K562 (cell line): ENCODE measurements at regions not wholly inside any gene's neighbourhood (a gene's known extent, or its start where the extent isn't known, plus 50 kb on each side); places are given as distances from the start of the nearest gene placed in this dataset.

Experiments
- ATAC-seq: fragments of 200-7000 bp; cut with Tn5 transposase; 3 replicates; pipeline ENCODE4 v1.9.1; 2020; ENCODE audit warnings: moderate library complexity
- BruUV-seq: library from RNA; stranded (reverse); fragments of 400-500 nt; replicated peaks from 2 replicates; lab custom pipeline; 2021; lab: Mats Ljungman, UMichigan
- CTCF ChIA-PET: fragments of 300-600 bp; formaldehyde crosslinking; extraction: SDS; loops from one replicate; lab custom pipeline; 2021; ENCODE audit warnings: low intra/inter-chr PET ratio; lab: Yijun Ruan, JAX
- POLR2A ChIA-PET: fragments of 300-600, 350-650 bp; sonication (Branson Sonifier 250); formaldehyde crosslinking; extraction: SDS; loops from one replicate; lab custom pipeline; 2021; ENCODE audit warnings: antibody characterized with exemption, inconsistent platforms; lab: Yijun Ruan, JAX
- DNase-seq, 4 experiments: peaks; one replicate each; pipeline versions ENCODE4 v3.0.0 to v3.0.0-alpha.2; 2011 to 2018; ENCODE audit warnings: low spot score in 3 of 4, mixed read lengths in 3 of 4; ENCODE audit errors: extremely low read depth in 1 of 4
- FAIRE-seq: peaks from 2 replicates; lab custom pipeline; 2011; peaks lifted over from hg19 to GRCh38; lab: Jason Lieb, UNC
- H2AFZ ChIP-seq: 2 replicates; pipeline ENCODE4 v1.6.0; 2011; ENCODE audit warnings: low read depth, low read length, control low read depth, inconsistent platforms
- H3K27ac ChIP-seq: fragments of 200-600 bp; 3 replicates; pipeline ENCODE4 v1.8.0; 2011; ENCODE audit warnings: low read depth, mild to moderate bottlenecking, control low read depth, inconsistent platforms, low read length, moderate library complexity, mixed read lengths; ENCODE audit errors: extremely low read depth
- H3K27me3 ChIP-seq, 2 experiments: fragments of 300-600 bp in 1 of 2; 2 replicates in 1 of 2; 3 replicates in 1 of 2; pipeline versions ENCODE4 v1.6.0 to v1.8.0; 2011; ENCODE audit warnings: inconsistent platforms in 2 of 2, low read length in 2 of 2, mild to moderate bottlenecking in 1 of 2, mixed read lengths in 1 of 2, moderate library complexity in 1 of 2; ENCODE audit not compliant: control insufficient read depth in 2 of 2, insufficient read depth in 2 of 2
- H3K36me3 ChIP-seq: fragments of 300-600 bp; 3 replicates; pipeline ENCODE4 v1.8.0; 2011; ENCODE audit warnings: mild to moderate bottlenecking, low read length, inconsistent platforms; ENCODE audit not compliant: control insufficient read depth, insufficient read depth
- H3K4me1 ChIP-seq, 2 experiments: fragments of 200-600 bp in 1 of 2; replicated peaks in 1 of 2; 2 replicates in 1 of 2; 3 replicates in 1 of 2; pipeline versions ENCODE4 v1.5.1 to v1.8.0; 2011; ENCODE audit warnings: inconsistent platforms in 2 of 2, low read length in 2 of 2, mild to moderate bottlenecking in 1 of 2, mixed read lengths in 1 of 2, moderate library complexity in 1 of 2; ENCODE audit not compliant: control insufficient read depth in 2 of 2, insufficient read depth in 2 of 2
- H3K4me2 ChIP-seq: 2 replicates; pipeline ENCODE4 v1.6.1; 2011; ENCODE audit warnings: low read length, control low read depth, inconsistent platforms, mixed read lengths; ENCODE audit not compliant: insufficient read depth
- H3K4me3 ChIP-seq: fragments of 200-600 bp; sonication (generic), shearing (Covaris generic); 2 replicates; pipeline ENCODE4 v1.5.1; 2016; ENCODE audit warnings: control low read depth, inconsistent platforms
- H3K79me2 ChIP-seq: fragments of 200-600 bp; 3 replicates; pipeline ENCODE4 v1.8.0; 2011; ENCODE audit warnings: low read length, inconsistent platforms; ENCODE audit not compliant: control insufficient read depth, insufficient read depth
- H3K9ac ChIP-seq, 2 experiments: 2 replicates each; pipeline versions ENCODE4 v1.6.0 to v1.6.1; 2011; ENCODE audit warnings: low read depth in 2 of 2, low read length in 2 of 2, control low read depth in 1 of 2, inconsistent platforms in 1 of 2, mild to moderate bottlenecking in 1 of 2, mixed read lengths in 1 of 2; ENCODE audit not compliant: insufficient read depth in 1 of 2
- H3K9me1 ChIP-seq: one replicate; pipeline ENCODE4 v1.6.0; 2011; ENCODE audit warnings: inconsistent platforms, mild to moderate bottlenecking, low read length, moderate library complexity; ENCODE audit not compliant: control insufficient read depth, insufficient read depth
- H3K9me3 ChIP-seq: replicated peaks from 2 replicates; pipeline ENCODE4 v1.5.1; 2011; ENCODE audit warnings: low read depth, low read length, inconsistent platforms; ENCODE audit not compliant: control insufficient read depth, insufficient read depth
- H4K20me1 ChIP-seq: replicated peaks from 2 replicates; pipeline ENCODE4 v1.6.1; 2011; ENCODE audit warnings: low read length, inconsistent platforms, mixed read lengths; ENCODE audit not compliant: control insufficient read depth, insufficient read depth
- DACH1 ChIP-seq: fragments of 450-650 bp; IDR thresholded peaks from 2 replicates; pipeline ENCODE4 v1.6.1; 2018; ENCODE audit not compliant: partially characterized antibody
- DIDO1 ChIP-seq: fragments of 450-650 bp; IDR thresholded peaks from 2 replicates; pipeline ENCODE4 v1.6.1; 2016; ENCODE audit warnings: low read depth, missing biosample characterization, missing genetic modification characterization
- E2F1 ChIP-seq: sonication (generic); formaldehyde crosslinking; IDR thresholded peaks from 2 replicates; pipeline ENCODE4 v1.8.1; 2023; ENCODE audit warnings: mild to moderate bottlenecking, missing genetic modification reagents, moderate library complexity
- ETV6 ChIP-seq, 3 experiments: fragments of 150-350 bp in 1 of 3; sonication (generic) in 1 of 3; formaldehyde crosslinking in 1 of 3; IDR thresholded peaks; 2 replicates each; pipeline versions ENCODE4 v1.6.1 to v1.8.0; 2014 to 2022; ENCODE audit warnings: borderline replicate concordance in 2 of 3, low read depth in 2 of 3, antibody characterized with exemption in 1 of 3, low read length in 1 of 3, mild to moderate bottlenecking in 1 of 3, missing genetic modification reagents in 1 of 3
- IFI16 ChIP-seq: fragments of 250-450 bp; sonication (Bioruptor Pico); IDR thresholded peaks from 2 replicates; pipeline ENCODE4 v2.1.2; 2022; ENCODE audit warnings: mild to moderate bottlenecking, inconsistent platforms
- SAFB ChIP-seq: fragments of 200-400 bp; formaldehyde crosslinking; IDR thresholded peaks from 2 replicates; pipeline ENCODE4 v1.6.1; 2017; ENCODE audit warnings: low read depth, low read length, borderline replicate concordance
- TEAD2 ChIP-seq: fragments of 450-650 bp; IDR thresholded peaks from 2 replicates; pipeline ENCODE4 v1.6.1; 2016; ENCODE audit warnings: missing genetic modification characterization, control low read depth, missing compliant biosample characterization
- ZNF408 ChIP-seq: fragments of 250-450 bp; sonication (Bioruptor Pico); IDR thresholded peaks from 2 replicates; pipeline ENCODE4 v1.4.0; 2020; ENCODE audit warnings: low read depth, mild to moderate bottlenecking, moderate library complexity
- ZZZ3 ChIP-seq: fragments of 450-650 bp; IDR thresholded peaks from 2 replicates; pipeline ENCODE4 v1.6.1; 2016; ENCODE audit warnings: antibody characterized with exemption, mild to moderate bottlenecking, moderate library complexity
- WGBS: fragments of 100-300 bp; shearing (Covaris generic); methylation state at CpG from one replicate; pipeline ENCODE4 v1.1.6; 2016; ENCODE audit warnings: low coverage, mixed read lengths; ENCODE audit not compliant: insufficient coverage; ENCODE audit errors: missing lambda C conversion rate; 5-methylcytosine and 5-hydroxymethylcytosine counted together
- in situ Hi-C: fragments of 300-500 bp; cut with MboI; formaldehyde crosslinking; loops from 4 replicates; pipeline ENCODE4 v1.15.0; 2018; ENCODE audit warnings: inconsistent platforms, mixed read lengths
- intact Hi-C: fragments of 100-400 bp; cut with micrococcal nuclease; formaldehyde crosslinking; loops from 2 replicates; pipeline ENCODE4 v1.14.2; 2022
- TF ChIP-seq, protein P1 (sequence below): sonication (generic); formaldehyde crosslinking; IDR thresholded peaks from 2 replicates; pipeline ENCODE4 v1.8.0; 2022; ENCODE audit warnings: mild to moderate bottlenecking, low read depth, missing genetic modification reagents
- TF ChIP-seq, protein P2 (sequence below): fragments of 450-650 bp; formaldehyde crosslinking; IDR thresholded peaks from 2 replicates; pipeline ENCODE4 v1.4.0; 2020; ENCODE audit warnings: mild to moderate bottlenecking
- TF ChIP-seq, protein P3 (sequence below): fragments of 450-650 bp; IDR thresholded peaks from 2 replicates; pipeline ENCODE4 v1.6.1; 2016; ENCODE audit warnings: low read depth, mild to moderate bottlenecking, moderate library complexity

DNA sequence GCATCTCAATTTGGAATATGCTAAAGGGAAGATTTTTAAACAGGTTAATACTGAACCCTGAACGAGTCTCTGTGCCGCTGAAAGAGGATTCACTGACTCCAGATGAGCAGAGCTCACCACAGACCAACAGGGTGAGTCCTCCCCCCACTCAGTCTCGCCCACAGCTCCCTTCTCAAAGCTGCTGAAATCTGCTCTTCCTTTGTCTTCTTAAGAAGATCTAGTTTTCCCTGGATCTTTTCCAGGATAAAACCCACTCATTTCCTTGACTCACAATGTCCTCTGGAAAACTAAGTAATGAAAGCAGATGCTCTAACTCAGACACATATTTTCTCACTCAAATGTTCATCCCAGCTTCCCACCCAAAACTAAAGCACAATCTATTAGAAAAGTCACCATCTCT is 447.0 kb upstream of the PKN2 start:
- intact Hi-C loops (no loop called here), in situ Hi-C loops (no loop called here)
- ChIA-PET CTCF (no interaction called here), POLR2A (no interaction called here)
- Histone ChIP-seq H3K4me3 (no peak overlapping the region), H3K27ac (no peak overlapping the region), H3K4me2 (no peak overlapping the region), H3K9me1 (no peaks in the 10 kb centered on the region), H4K20me1 (no peaks in the 10 kb centered on the region), H2AFZ (no peak overlapping the region), H3K9me3 (no peaks in the 10 kb centered on the region), H3K9ac (no peak overlapping the region), H3K36me3 (no peaks in the 10 kb centered on the region), H3K79me2 (no peaks in the 10 kb centered on the region), H3K4me1 (no peaks in the 10 kb centered on the region), H3K27me3 (no peaks in the 10 kb centered on the region)
- BruUV-seq, result no TSS peak
- ATAC-seq (no peak), DNase-seq (no peak), FAIRE-seq (no peak)
- TF ChIP-seq, protein P1, sequence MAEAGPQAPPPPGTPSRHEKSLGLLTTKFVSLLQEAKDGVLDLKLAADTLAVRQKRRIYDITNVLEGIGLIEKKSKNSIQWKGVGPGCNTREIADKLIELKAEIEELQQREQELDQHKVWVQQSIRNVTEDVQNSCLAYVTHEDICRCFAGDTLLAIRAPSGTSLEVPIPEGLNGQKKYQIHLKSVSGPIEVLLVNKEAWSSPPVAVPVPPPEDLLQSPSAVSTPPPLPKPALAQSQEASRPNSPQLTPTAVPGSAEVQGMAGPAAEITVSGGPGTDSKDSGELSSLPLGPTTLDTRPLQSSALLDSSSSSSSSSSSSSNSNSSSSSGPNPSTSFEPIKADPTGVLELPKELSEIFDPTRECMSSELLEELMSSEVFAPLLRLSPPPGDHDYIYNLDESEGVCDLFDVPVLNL (CRISPR knock-in tag), result no peak
- TF ChIP-seq DACH1 (no peak), ZZZ3 (no peak)
- TF ChIP-seq, protein P2, sequence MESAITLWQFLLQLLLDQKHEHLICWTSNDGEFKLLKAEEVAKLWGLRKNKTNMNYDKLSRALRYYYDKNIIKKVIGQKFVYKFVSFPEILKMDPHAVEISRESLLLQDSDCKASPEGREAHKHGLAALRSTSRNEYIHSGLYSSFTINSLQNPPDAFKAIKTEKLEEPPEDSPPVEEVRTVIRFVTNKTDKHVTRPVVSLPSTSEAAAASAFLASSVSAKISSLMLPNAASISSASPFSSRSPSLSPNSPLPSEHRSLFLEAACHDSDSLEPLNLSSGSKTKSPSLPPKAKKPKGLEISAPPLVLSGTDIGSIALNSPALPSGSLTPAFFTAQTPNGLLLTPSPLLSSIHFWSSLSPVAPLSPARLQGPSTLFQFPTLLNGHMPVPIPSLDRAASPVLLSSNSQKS, result no peak
- WGBS, result 3% methylated on average over 3 of the region's 3 CpGs

DNA sequence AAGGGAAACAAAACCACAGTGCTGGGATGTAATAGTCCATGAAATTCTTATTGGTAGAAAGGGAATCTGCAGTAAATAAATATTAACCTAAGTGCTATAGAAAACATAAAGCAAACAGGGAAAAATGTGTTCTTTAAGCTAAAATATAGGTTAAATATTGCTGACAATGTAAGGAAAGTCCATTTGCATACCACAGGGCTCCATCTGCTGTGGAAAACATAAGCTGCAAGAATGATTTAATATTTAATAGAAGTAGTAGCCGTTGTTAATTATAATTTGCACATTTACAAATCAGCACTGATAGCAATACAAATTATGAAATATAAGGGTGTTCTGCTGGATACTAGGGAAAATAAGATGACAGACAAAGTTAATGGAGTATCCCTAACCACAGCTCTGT is 444.9 kb upstream of the PKN2 start:
- H3K4me1 ChIP-seq, result no peaks in the 10 kb centered on the region
- ChIA-PET CTCF (no interaction called here), POLR2A (no interaction called here)
- H3K27ac ChIP-seq, result no peak overlapping the region
- no peaks in the 10 kb centered on the region for H4K20me1 ChIP-seq
- H3K4me2 ChIP-seq, result no peak overlapping the region
- ATAC-seq (no peak), DNase-seq (no peak), FAIRE-seq (no peak)
- in situ Hi-C loops, result no loop called here
- no peak overlapping the region for H3K4me3 ChIP-seq
- H2AFZ ChIP-seq, result no peak overlapping the region
- no peaks in the 10 kb centered on the region for H3K79me2 ChIP-seq
- H3K9me3 ChIP-seq, result no peaks in the 10 kb centered on the region
- WGBS, result 0% methylated on average over 1 of the region's 1 CpG
- H3K36me3 ChIP-seq, result no peaks in the 10 kb centered on the region
- H3K9me1 ChIP-seq, result no peaks in the 10 kb centered on the region
- no TSS peak for BruUV-seq
- intact Hi-C loops, result no loop called here
- H3K27me3 ChIP-seq, result no peaks in the 10 kb centered on the region
- H3K9ac ChIP-seq, result no peak overlapping the region
- TF ChIP-seq SAFB (no peak), TEAD2 (tag) (no peak), E2F1 (CRISPR knock-in tag) (no peak), IFI16 (CRISPR knock-in tag) (no peak), DIDO1 (tag) (no peak), ETV6 (IDR thresholded peaks at IDR 0.05; ENCODE audit: borderline replicate concordance in 1 of 2, low read depth in 2 of 2, low read length in 1 of 2) (no peak), ETV6 (CRISPR knock-in tag; IDR thresholded peaks at IDR 0.05; ENCODE audit: borderline replicate concordance) (no peak), ZNF408 (CRISPR knock-in tag) (no peak)
- TF ChIP-seq, protein P3, sequence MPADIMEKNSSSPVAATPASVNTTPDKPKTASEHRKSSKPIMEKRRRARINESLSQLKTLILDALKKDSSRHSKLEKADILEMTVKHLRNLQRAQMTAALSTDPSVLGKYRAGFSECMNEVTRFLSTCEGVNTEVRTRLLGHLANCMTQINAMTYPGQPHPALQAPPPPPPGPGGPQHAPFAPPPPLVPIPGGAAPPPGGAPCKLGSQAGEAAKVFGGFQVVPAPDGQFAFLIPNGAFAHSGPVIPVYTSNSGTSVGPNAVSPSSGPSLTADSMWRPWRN, result no peak
